Upper lobe of right lung (tissue), 1 donor: ENCODE measurements at regions not wholly inside any gene's neighbourhood (a gene's known extent, or its start where the extent isn't known, plus 50 kb on each side); places are given as distances from the start of the nearest gene placed in this dataset.

Experiments
- ATAC-seq: fragments of 200-7000 bp; cut with Tn5 transposase; one replicate; pipeline ENCODE4 v1.9.1; 2020; ENCODE audit warnings: mild to moderate bottlenecking, moderate library complexity
- DNase-seq: peaks from one replicate; pipeline ENCODE4 v3.0.0-alpha.2; 2020
- H3K27ac ChIP-seq: fragments of 200-600 bp; one replicate; pipeline ENCODE4 v1.8.0; 2022
- H3K27me3 ChIP-seq: fragments of 200-600 bp; one replicate; pipeline ENCODE4 v1.8.0; 2022; ENCODE audit warnings: mild to moderate bottlenecking
- H3K36me3 ChIP-seq: fragments of 200-600 bp; one replicate; pipeline ENCODE4 v1.8.0; 2022
- H3K4me1 ChIP-seq: fragments of 200-600 bp; one replicate; pipeline ENCODE4 v1.8.0; 2022
- H3K4me3 ChIP-seq: fragments of 200-600 bp; one replicate; pipeline ENCODE4 v1.8.0; 2022; ENCODE audit warnings: mild to moderate bottlenecking
- H3K9me3 ChIP-seq: fragments of 200-600 bp; one replicate; pipeline ENCODE4 v1.8.0; 2022
- CTCF ChIP-seq: fragments of 200-600 bp; IDR thresholded peaks from one replicate; pipeline ENCODE4 v1.8.0; 2022; ENCODE audit warnings: antibody characterized with exemption
- intact Hi-C: fragments of 100-400 bp; cut with DNase I; formaldehyde crosslinking; loops from one replicate; pipeline ENCODE4 v1.11.0; 2022
- donor health status: DM: no; HTN: yes; CAD: no; lungs with severe emphysema.

GRCh38 chr13:37274569-37275497 lies 169.4 kb upstream of the CSNK1A1L start:
- Histone ChIP-seq H3K4me1 (no peaks in the 10 kb centered on the region), H3K4me3 (no peak overlapping the region), H3K27ac (no peak overlapping the region), H3K9me3 (no peaks in the 10 kb centered on the region), H3K27me3 (no peaks in the 10 kb centered on the region), H3K36me3 (no peaks in the 10 kb centered on the region)
- TF ChIP-seq CTCF: no peak
- intact Hi-C loops: no loop called here
- no peak for DNase-seq
- ATAC-seq: no peak

GRCh38 chr13:37273836-37274235 lies 168.4 kb upstream of the CSNK1A1L start:
- H3K4me3 ChIP-seq: no peak overlapping the region
- intact Hi-C loops: no loop called here
- no peaks in the 10 kb centered on the region for H3K27me3 ChIP-seq
- no peak for TF ChIP-seq CTCF
- H3K9me3 ChIP-seq: no peaks in the 10 kb centered on the region
- no peaks in the 10 kb centered on the region for H3K36me3 ChIP-seq
- H3K27ac ChIP-seq: no peak overlapping the region
- H3K4me1 ChIP-seq: no peaks in the 10 kb centered on the region
- no peak for DNase-seq
- ATAC-seq: no peak

GRCh38 chr13:37270226-37271001 lies 164.9 kb upstream of the CSNK1A1L start:
- Histone ChIP-seq H3K4me3 (no peak overlapping the region), H3K27me3 (no peaks in the 10 kb centered on the region), H3K36me3 (no peaks in the 10 kb centered on the region), H3K4me1 (no peaks in the 10 kb centered on the region), H3K9me3 (no peaks in the 10 kb centered on the region), H3K27ac (no peak overlapping the region)
- TF ChIP-seq CTCF: no peak
- no peak for DNase-seq
- intact Hi-C loops: no loop called here
- ATAC-seq: no peak

- H3K27me3 ChIP-seq: no peaks in the 10 kb centered on the region
Observed at GRCh38 chr13:37263871-37264270, 158.4 kb upstream of the CSNK1A1L start.

GRCh38 chr13:37257706-37258105 lies 152.2 kb upstream of the CSNK1A1L start:
- H3K27ac ChIP-seq: no peak overlapping the region
- H3K4me3 ChIP-seq: no peak overlapping the region
- no peaks in the 10 kb centered on the region for H3K36me3 ChIP-seq
- no peak for ATAC-seq
- no peak for DNase-seq
- intact Hi-C loops: no loop called here
- H3K4me1 ChIP-seq: no peaks in the 10 kb centered on the region
- H3K27me3 ChIP-seq: no peaks in the 10 kb centered on the region
- no peaks in the 10 kb centered on the region for H3K9me3 ChIP-seq
- no peak for TF ChIP-seq CTCF

More at GRCh38 chr13:37263871-37264270, 158.4 kb upstream of the CSNK1A1L start:
- Histone ChIP-seq H3K27ac (no peak overlapping the region), H3K4me1 (no peaks in the 10 kb centered on the region), H3K36me3 (no peaks in the 10 kb centered on the region), H3K4me3 (no peak overlapping the region), H3K9me3 (no peaks in the 10 kb centered on the region)
- DNase-seq (no peak), ATAC-seq (no peak)
- intact Hi-C loops: no loop called here
- TF ChIP-seq CTCF: no peak
